Body of pancreas (tissue), 4 donors: ENCODE measurements at regions not wholly inside any gene's neighbourhood (a gene's known extent, or its start where the extent isn't known, plus 50 kb on each side); places are given as distances from the start of the nearest gene placed in this dataset.

Experiments used
- ATAC-seq: fragments of 150-250 bp; one replicate; pipeline ENCODE4 v1.9.1; 2016
- DNase-seq, 4 donors: peaks; one replicate each; pipeline ENCODE4 v3.0.0-alpha.2; 2019
- H3K27ac ChIP-seq, 4 donors: fragments of 200-600 bp; sonication (generic); 1 replicate in 3 of 4; 2 replicates in 1 of 4; pipeline versions ENCODE4 v1.5.1 to v1.6.1; 2016 to 2019; ENCODE audit warnings: mild to moderate bottlenecking in 1 of 4, mixed read lengths in 1 of 4, moderate library complexity in 1 of 4
- H3K27me3 ChIP-seq, 2 donors: fragments of 200-600 bp; sonication (generic); one replicate each; pipeline ENCODE4 v1.6.0; 2016; ENCODE audit warnings: mild to moderate bottlenecking in 1 of 2
- H3K36me3 ChIP-seq, 2 donors: fragments of 200-600 bp; sonication (generic); replicated peaks in 1 of 2; 2 replicates each; pipeline ENCODE4 v1.5.1; 2016; ENCODE audit warnings: low read depth in 2 of 2; ENCODE audit not compliant: insufficient read depth in 1 of 2
- H3K4me1 ChIP-seq: fragments of 200-600 bp; sonication (generic); one replicate; pipeline ENCODE4 v1.6.0; 2016
- H3K4me3 ChIP-seq, 2 donors: fragments of 200-600 bp; sonication (generic); 1 replicate in 1 of 2; 2 replicates in 1 of 2; pipeline ENCODE4 v1.5.1; 2016 to 2019
- H3K9me3 ChIP-seq, 3 donors: fragments of 200-600 bp; sonication (generic); 1 replicate in 2 of 3; 2 replicates in 1 of 3; pipeline ENCODE4 v1.5.1; 2016
- CTCF ChIP-seq, 7 experiments: fragments of 450-650 bp in 4 of 7; fragments of 200-600 bp in 3 of 7; sonication (generic) in 3 of 7; IDR thresholded peaks; one replicate each; pipeline ENCODE4 v1.5.1; 2016 to 2019; ENCODE audit warnings: antibody characterized with exemption in 7 of 7
- POLR2A ChIP-seq, 3 donors: fragments of 450-650 bp; IDR thresholded peaks; one replicate each; pipeline ENCODE4 v1.6.1; 2016; ENCODE audit warnings: antibody characterized with exemption in 3 of 3, mild to moderate bottlenecking in 2 of 3
- WGBS, 2 donors: methylation state at CpG; one replicate each; pipeline ENCODE4 v1.1.5; 2017; 5-methylcytosine and 5-hydroxymethylcytosine counted together
- intact Hi-C: fragments of 100-400 bp; cut with DNase I; formaldehyde crosslinking; loops from one replicate; pipeline ENCODE4 v1.15.1; 2023

- TF ChIP-seq CTCF (IDR thresholded peaks at IDR 0.05) = no peak
- TF ChIP-seq POLR2A (IDR thresholded peaks at IDR 0.05) = no peak
- no peak for DNase-seq
- no peaks in the 10 kb centered on the region for H3K9me3 ChIP-seq
- 60 to 100% methylated on average over 1 to 5 of the region's 5 CpGs for WGBS, 2 donors
- no peaks in the 10 kb centered on the region for H3K4me1 ChIP-seq
- no peaks in the 10 kb centered on the region for H3K27me3 ChIP-seq
- no peak for ATAC-seq
- H3K27ac ChIP-seq = no peak overlapping the region
- intact Hi-C loops = no loop called here
- H3K4me3 ChIP-seq = no peak overlapping the region
- H3K36me3 ChIP-seq = no peaks in the 10 kb centered on the region
These were observed 709.8 kb upstream of the DIAPH2 start for GRCh38 chrX:95974890-95975289.

- H3K4me3 ChIP-seq = no peak overlapping the region
- WGBS, 2 donors = 73 to 74% methylated on average over 3 of the region's 3 CpGs
- TF ChIP-seq POLR2A (IDR thresholded peaks at IDR 0.05) (no peak), CTCF (IDR thresholded peaks at IDR 0.05) (no peak)
- H3K9me3 ChIP-seq = no peaks in the 10 kb centered on the region
- intact Hi-C loops = no loop called here
- H3K4me1 ChIP-seq = no peaks in the 10 kb centered on the region
- H3K27me3 ChIP-seq = no peaks in the 10 kb centered on the region
- H3K36me3 ChIP-seq = no peaks in the 10 kb centered on the region
- ATAC-seq = no peak
- H3K27ac ChIP-seq = no peak overlapping the region
- DNase-seq = no peak
These were observed 689.1 kb upstream of the DIAPH2 start for GRCh38 chrX:95995583-95995982.

- Histone ChIP-seq H3K4me1 (no peaks in the 10 kb centered on the region), H3K27me3 (no peaks in the 10 kb centered on the region), H3K27ac (no peak overlapping the region), H3K4me3 (no peak overlapping the region), H3K9me3 (no peaks in the 10 kb centered on the region), H3K36me3 (no peaks in the 10 kb centered on the region)
- intact Hi-C loops = no loop called here
- ATAC-seq = no peak
- no peak for TF ChIP-seq POLR2A (IDR thresholded peaks at IDR 0.05)
- TF ChIP-seq CTCF (IDR thresholded peaks at IDR 0.05) = no peak
- WGBS, 2 donors = 50 to 56% methylated on average over 1 of the region's 1 CpG
- DNase-seq = no peak
These were observed 688.3 kb upstream of the DIAPH2 start for GRCh38 chrX:95996294-95996693.

GRCh38 chrX:96002431-96002830, 682.2 kb upstream of the DIAPH2 start:
- Histone ChIP-seq H3K27ac (no peak overlapping the region), H3K9me3 (no peaks in the 10 kb centered on the region), H3K27me3 (no peaks in the 10 kb centered on the region), H3K4me3 (no peak overlapping the region), H3K4me1 (no peaks in the 10 kb centered on the region), H3K36me3 (no peaks in the 10 kb centered on the region)
- WGBS, 2 donors = 30 to 41% methylated on average over 5 of the region's 5 CpGs
- ATAC-seq (no peak), DNase-seq (no peak)
- intact Hi-C loops = no loop called here
- TF ChIP-seq POLR2A (IDR thresholded peaks at IDR 0.05) (no peak), CTCF (IDR thresholded peaks at IDR 0.05) (no peak)

- Histone ChIP-seq H3K4me1 (no peaks in the 10 kb centered on the region), H3K36me3 (no peaks in the 10 kb centered on the region), H3K27me3 (no peaks in the 10 kb centered on the region), H3K27ac (no peak overlapping the region), H3K4me3 (no peak overlapping the region), H3K9me3 (no peaks in the 10 kb centered on the region)
- intact Hi-C loops = no loop called here
- no peak for DNase-seq
- no peak for ATAC-seq
- 47 to 64% methylated on average over 2 of the region's 2 CpGs for WGBS, 2 donors
- TF ChIP-seq CTCF (IDR thresholded peaks at IDR 0.05) (no peak), POLR2A (IDR thresholded peaks at IDR 0.05) (no peak)
These were observed 680.3 kb upstream of the DIAPH2 start for GRCh38 chrX:96004386-96004785.
